GM21515 (cell line): ENCODE measurements at regions not wholly inside any gene's neighbourhood (a gene's known extent, or its start where the extent isn't known, plus 50 kb on each side); places are given as distances from the start of the nearest gene placed in this dataset.

Experiments used
- ATAC-seq: cut with Tn5 transposase; IDR thresholded peaks from one replicate; pipeline ENCODE4 v1.9.1; 2021; ENCODE audit not compliant: unreplicated experiment

DNA sequence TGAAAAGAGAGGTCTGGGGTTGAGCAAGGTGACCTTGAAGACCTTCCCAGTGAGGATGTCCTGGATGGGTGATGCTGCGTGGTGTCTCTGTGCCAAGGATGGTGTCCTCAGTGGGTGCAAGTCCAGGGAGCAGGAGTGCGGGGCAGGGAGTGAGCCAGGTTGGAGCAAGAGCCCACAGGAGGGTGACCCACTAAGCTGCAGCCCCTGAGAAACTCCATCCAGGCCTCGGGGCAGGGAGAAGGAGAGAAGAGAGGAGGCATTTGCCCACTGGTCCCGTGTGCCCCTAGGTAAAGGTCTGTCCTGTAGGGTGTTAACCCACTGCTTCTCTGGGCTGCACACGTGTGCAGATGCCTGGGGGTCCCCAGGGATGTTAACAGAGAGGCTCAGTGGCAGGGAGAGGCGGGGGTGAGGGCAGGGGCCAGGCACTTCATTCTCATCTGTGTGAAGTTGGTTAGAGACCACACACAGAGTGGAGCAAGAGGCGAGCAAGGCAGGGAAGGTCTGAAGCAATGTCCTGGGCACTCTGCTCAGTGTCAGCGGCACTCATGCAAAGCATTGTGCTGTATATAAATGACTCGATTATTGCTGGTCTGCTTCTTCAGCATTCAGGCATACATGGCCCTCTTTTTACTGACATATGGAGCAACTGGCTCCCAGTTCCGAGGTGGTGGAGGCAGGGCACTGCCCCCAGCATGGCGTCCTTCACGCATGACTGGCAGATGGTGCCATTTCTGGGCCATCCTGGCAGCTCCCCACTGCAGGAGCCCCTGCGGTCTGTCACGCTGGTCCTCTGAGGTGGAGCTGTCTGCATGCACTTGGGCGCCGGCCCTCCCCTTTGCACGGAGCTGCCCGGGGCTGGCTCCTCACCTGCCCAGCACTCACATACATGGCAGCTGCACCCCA is 117.2 kb upstream of the HS6ST1 start:
- ATAC-seq = no peak

DNA sequence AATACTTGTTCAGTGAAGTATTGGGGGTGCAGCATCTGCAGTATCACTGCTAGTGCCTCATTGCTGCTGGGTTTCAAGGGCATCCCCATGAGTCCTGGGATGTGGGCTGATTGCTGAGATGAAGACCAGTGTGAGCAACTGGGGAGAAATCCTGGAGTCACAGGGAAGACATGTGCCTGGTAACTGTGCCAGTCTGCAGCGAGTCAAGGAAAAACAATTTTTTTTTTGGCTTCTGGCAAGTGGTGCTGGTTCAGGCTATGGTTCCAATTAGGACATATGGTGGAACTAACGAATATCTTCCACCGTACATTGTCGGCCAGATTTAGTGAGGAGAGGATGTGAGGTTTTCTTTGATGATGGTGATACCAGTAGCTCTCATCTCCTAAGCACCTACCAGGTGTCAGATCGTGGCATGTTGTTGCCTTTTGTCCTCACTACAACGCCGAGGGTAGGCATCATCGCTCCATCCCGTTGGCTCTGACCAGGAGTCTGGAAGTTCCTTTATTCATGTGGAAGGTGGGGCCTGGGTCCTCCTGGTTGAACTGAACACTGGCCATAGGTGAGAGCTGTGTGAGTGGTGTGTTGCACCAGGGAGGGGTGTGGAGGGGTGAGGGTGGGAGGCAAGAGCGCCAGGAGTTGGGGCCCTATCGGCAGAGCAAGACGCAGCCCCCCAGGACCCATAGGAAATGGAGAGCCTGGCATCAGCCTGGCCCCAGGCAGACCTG is 118.0 kb upstream of the HS6ST1 start:
- no peak for ATAC-seq

- ATAC-seq = no peak
These were observed 118.5 kb upstream of the HS6ST1 start for GRCh38 chr2:128437204-128437565.

- ATAC-seq = no peak
These were observed 119.4 kb upstream of the HS6ST1 start for GRCh38 chr2:128438091-128438490.

GRCh38 chr2:128438586-128438985 is 119.9 kb upstream of the HS6ST1 start:
- no peak for ATAC-seq

- no peak for ATAC-seq
These were observed 120.5 kb upstream of the HS6ST1 start for GRCh38 chr2:128439031-128439790.

GRCh38 chr2:128439791-128440665 is 121.4 kb upstream of the HS6ST1 start:
- no peak for ATAC-seq

DNA sequence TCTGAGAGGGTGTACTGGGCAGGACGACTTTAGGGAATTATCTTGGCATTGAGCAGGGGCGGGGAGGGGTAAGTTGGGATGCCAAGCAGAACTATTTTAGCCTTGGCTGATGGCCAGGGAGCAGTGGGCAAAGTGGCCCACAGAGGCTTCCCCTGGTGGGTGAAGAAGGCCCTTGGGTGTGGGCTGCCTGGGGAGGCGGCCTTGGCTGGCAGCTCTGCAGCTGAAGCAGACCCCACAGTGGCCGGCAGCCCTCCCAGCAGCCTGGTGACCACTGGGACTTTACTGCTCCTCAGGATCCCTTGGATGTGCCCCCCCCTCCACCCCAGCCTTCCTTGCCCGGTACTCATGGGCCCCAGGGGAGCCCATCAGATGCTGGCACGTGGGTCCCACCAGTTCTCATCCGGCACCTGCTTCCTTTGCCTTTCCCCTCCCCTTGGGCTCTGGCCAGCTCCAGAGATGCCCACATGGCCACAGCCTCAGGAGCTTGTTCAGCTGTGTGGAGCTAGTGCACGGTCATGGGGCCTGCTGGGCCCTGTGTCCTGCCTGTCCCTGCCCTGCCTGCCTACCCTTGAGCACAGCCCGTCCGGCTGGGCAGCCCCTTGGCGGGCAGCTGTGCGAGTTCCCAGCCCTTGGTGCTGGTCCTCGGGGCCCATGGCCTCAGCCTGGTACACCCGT is 122.1 kb upstream of the HS6ST1 start:
- ATAC-seq = no peak

DNA sequence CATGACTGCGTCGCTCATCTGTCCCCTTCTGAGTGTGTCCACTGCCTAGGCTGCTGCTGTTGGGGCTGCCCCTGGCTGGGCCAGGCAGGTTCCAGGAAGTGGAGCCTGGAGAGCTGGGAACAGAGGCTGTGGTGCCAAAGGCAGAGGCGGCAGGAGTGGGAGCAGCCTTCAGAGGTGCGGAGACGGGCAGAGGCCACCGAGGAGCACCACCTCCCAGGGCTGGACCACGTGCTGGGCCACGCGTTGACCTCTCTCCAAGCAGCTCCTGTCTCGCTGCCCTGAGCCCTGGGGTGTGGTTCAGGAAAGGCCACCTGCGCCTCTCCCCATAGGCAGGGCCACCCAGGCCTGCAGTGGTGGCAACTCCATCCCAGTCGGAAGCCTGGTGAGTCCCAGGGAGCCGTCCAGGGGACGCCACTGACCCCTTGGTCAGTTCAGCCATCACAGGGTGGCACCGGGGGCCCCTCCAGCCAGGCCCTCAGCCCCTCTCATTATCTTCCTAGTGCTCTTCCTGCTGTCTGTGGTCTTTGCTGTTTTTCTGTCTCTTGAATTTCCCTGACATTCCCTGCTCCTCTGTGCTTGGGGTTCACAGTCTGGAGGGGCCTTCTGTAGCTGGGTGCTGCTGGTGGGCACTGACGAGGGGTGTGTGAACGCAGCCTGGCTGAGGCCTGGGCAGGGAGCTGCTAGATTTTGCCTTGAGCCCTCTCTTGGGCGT is 122.8 kb upstream of the HS6ST1 start:
- no peak for ATAC-seq

GRCh38 chr2:128442053-128442751 is 123.5 kb upstream of the HS6ST1 start:
- no peak for ATAC-seq

DNA sequence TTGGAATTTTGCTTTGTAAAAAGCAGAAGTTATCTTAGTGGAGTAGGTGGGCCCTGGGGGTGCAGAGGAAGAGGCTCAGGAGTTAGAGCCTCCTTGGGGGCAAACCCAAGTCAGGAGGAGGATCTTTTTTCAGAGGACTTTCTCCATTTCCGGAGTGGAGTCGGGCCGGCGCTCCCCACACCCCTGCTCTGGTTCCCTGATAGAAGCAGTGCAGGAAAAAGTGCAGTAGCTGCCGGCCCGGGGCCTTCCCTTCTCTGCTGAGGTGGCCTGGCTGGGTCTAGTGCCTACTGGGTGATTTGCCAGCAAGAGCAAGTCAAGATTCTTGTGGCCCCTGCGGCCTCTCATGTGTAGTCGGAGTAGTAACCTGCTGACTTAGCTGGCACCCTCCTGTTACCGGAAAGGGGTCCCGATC is 124.2 kb upstream of the HS6ST1 start:
- no peak for ATAC-seq

- ATAC-seq = no peak
These were observed 125.6 kb upstream of the HS6ST1 start for GRCh38 chr2:128444121-128444771.

DNA sequence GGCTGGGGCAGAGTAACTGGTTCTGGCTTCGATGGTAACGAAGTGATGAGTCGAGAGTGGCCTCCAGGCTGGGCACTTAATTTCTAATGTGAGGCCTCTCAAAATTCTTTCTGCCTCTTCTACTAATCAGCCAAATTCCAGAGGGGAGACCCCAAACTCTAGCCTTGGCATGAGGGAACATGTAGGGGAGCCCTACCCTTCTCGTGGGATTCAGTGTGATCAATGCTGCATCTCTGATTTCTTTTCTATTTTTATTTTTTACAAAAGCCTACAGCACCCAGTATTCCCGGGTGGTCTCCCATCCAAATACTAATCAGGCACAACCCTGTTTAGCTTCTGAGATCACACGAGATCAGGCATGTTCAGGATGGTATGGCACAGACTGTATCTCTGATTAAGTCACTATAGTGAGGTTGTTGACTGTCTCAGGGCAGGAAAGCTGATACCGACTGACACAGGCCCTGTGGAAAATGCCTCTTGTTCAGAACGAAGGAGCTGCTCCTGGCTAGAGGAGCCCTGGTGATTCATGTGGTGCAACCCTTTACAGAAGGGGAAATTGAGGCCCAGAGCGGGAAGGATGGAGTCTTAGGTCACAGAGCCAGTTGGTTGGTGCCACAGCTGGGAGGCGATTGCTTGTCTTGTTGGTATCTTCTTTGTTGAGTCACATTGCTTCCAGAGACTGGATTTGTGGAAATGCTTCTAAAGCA is 126.3 kb upstream of the HS6ST1 start:
- no peak for ATAC-seq

- no peak for ATAC-seq
These were observed 126.8 kb upstream of the HS6ST1 start for GRCh38 chr2:128445523-128445900.

GRCh38 chr2:128446049-128446873 is 127.6 kb upstream of the HS6ST1 start:
- no peak for ATAC-seq

DNA sequence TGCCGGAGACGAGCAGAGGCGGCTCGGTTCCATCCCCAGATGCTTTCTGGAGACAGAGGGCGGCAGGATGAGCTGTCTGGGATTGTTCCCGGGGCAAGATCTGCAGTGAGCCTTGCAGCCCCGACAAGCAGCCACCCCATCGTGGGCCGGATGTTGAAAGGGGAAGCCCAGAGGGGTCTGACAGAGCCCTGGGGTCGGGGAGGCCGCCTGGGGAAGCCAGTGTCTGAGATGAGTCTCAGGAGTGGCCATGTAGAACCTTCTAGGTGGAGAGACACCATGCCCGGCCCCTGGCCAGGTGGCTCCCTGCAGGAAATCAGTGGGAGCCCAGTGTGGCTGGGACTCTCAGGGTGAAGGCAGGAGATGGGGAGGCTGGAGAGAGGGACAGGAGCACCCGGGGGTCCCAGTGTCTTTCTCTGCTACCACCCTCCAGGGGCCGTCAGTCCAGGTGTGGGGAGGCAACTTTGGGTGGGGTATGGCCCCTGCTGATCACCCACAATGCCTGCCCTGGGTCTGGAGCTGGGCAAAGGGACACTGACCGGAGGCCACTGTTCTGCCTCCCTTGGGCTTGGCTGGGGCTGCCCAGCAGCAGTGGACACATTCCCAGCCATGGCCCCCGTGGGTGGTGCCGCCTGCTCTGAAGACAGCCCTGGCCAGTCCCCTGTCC is 128.3 kb upstream of the HS6ST1 start:
- no peak for ATAC-seq
